ENCODE measurements at regions not wholly inside any gene's neighbourhood (a gene's known extent, or its start where the extent isn't known, plus 50 kb on each side); places are given as distances from the start of the nearest gene placed in this dataset.
A peak's percentile ranks its signal among the peaks of the same experiment; 100 is the strongest.
"Not testable (repeated sequence)": the region's sequence is repeated elsewhere in the genome, so short reads cannot be mapped to it uniquely, and the experiment has no call there.

- no peak overlapping the region for H3K27ac Mint-ChIP-seq
- H3K27me3 Mint-ChIP-seq, result peaks cover 15% of the 10 kb centered on the region
- no peaks in the 10 kb centered on the region for H3K4me1 Mint-ChIP-seq
- H3K9me3 Mint-ChIP-seq, result no peaks in the 10 kb centered on the region
- no peak for ATAC-seq (replicated peaks)
- H3K36me3 Mint-ChIP-seq (ENCODE audit: low read depth), result no peaks in the 10 kb centered on the region
- H3K4me3 Mint-ChIP-seq, result no peak overlapping the region
Measured at GRCh38 chr3:124138148-124138547, 146.2 kb upstream of the ROPN1 start.

- ATAC-seq (replicated peaks), result no peak
- Mint-ChIP-seq H3K4me1 (no peaks in the 10 kb centered on the region), H3K9me3 (no peaks in the 10 kb centered on the region), H3K36me3 (ENCODE audit: low read depth) (no peaks in the 10 kb centered on the region), H3K4me3 (no peak overlapping the region), H3K27ac (no peak overlapping the region), H3K27me3 (peaks cover 15% of the 10 kb centered on the region)
Measured at GRCh38 chr3:124140746-124141145, 148.8 kb upstream of the ROPN1 start.

GRCh38 chr3:124142389-124142970 is 150.6 kb upstream of the ROPN1 start:
- Mint-ChIP-seq H3K27ac (no peak overlapping the region), H3K4me3 (no peak overlapping the region), H3K9me3 (no peaks in the 10 kb centered on the region), H3K36me3 (ENCODE audit: low read depth) (no peaks in the 10 kb centered on the region), H3K27me3 (peaks cover 12% of the 10 kb centered on the region), H3K4me1 (no peaks in the 10 kb centered on the region)
- ATAC-seq (replicated peaks), result peak; percentile 63

- Mint-ChIP-seq H3K27me3 (peaks cover 11% of the 10 kb centered on the region), H3K27ac (no peak overlapping the region), H3K4me3 (no peak overlapping the region), H3K4me1 (no peaks in the 10 kb centered on the region), H3K36me3 (ENCODE audit: low read depth) (no peaks in the 10 kb centered on the region), H3K9me3 (no peaks in the 10 kb centered on the region)
- no peak for ATAC-seq (replicated peaks)
Measured at GRCh38 chr3:124143047-124143446, 151.1 kb upstream of the ROPN1 start.

- no peak overlapping the region for H3K27ac Mint-ChIP-seq
- ATAC-seq (replicated peaks), result no peak
- no peak overlapping the region for H3K4me3 Mint-ChIP-seq
- no peaks in the 10 kb centered on the region for H3K4me1 Mint-ChIP-seq
- peaks cover 8% of the 10 kb centered on the region for H3K27me3 Mint-ChIP-seq
- no peaks in the 10 kb centered on the region for H3K36me3 Mint-ChIP-seq (ENCODE audit: low read depth)
- no peaks in the 10 kb centered on the region for H3K9me3 Mint-ChIP-seq
Measured at GRCh38 chr3:124144035-124144814, 152.3 kb upstream of the ROPN1 start.

- H3K9me3 Mint-ChIP-seq, result no peaks in the 10 kb centered on the region
- peaks cover 12% of the 10 kb centered on the region for H3K27me3 Mint-ChIP-seq
- no peaks in the 10 kb centered on the region for H3K4me1 Mint-ChIP-seq
- H3K4me3 Mint-ChIP-seq, result no peak overlapping the region
- no peak overlapping the region for H3K27ac Mint-ChIP-seq
- no peak for ATAC-seq (replicated peaks)
- no peaks in the 10 kb centered on the region for H3K36me3 Mint-ChIP-seq (ENCODE audit: low read depth)
Measured at GRCh38 chr3:124147429-124147828, 155.5 kb upstream of the ROPN1 start.

- Mint-ChIP-seq H3K36me3 (ENCODE audit: low read depth) (no peaks in the 10 kb centered on the region), H3K27ac (no peak overlapping the region), H3K4me1 (no peaks in the 10 kb centered on the region), H3K27me3 (peaks cover 12% of the 10 kb centered on the region), H3K4me3 (no peak overlapping the region), H3K9me3 (no peaks in the 10 kb centered on the region)
- ATAC-seq (replicated peaks), result no peak
Measured at GRCh38 chr3:124147946-124148345, 156.0 kb upstream of the ROPN1 start.

- Mint-ChIP-seq H3K4me3 (no peak overlapping the region), H3K27me3 (peaks cover 12% of the 10 kb centered on the region), H3K4me1 (no peaks in the 10 kb centered on the region), H3K27ac (no peak overlapping the region), H3K36me3 (ENCODE audit: low read depth) (no peaks in the 10 kb centered on the region), H3K9me3 (no peaks in the 10 kb centered on the region)
- no peak for ATAC-seq (replicated peaks)
Measured at GRCh38 chr3:124149081-124149480, 157.2 kb upstream of the ROPN1 start.

GRCh38 chr3:124149771-124150170 is 157.8 kb upstream of the ROPN1 start:
- no peak overlapping the region for H3K27ac Mint-ChIP-seq
- H3K9me3 Mint-ChIP-seq, result no peaks in the 10 kb centered on the region
- no peaks in the 10 kb centered on the region for H3K4me1 Mint-ChIP-seq
- ATAC-seq (replicated peaks), result no peak
- peaks cover 8% of the 10 kb centered on the region for H3K27me3 Mint-ChIP-seq
- H3K36me3 Mint-ChIP-seq (ENCODE audit: low read depth), result no peaks in the 10 kb centered on the region
- no peak overlapping the region for H3K4me3 Mint-ChIP-seq

- H3K4me3 Mint-ChIP-seq; ATAC-seq (replicated peaks); H3K4me1 Mint-ChIP-seq; H3K27ac Mint-ChIP-seq; H3K9me3 Mint-ChIP-seq; H3K36me3 Mint-ChIP-seq (ENCODE audit: low read depth): not testable (repeated sequence)
- H3K27me3 Mint-ChIP-seq, result peaks cover 12% of the 10 kb centered on the region
Measured at GRCh38 chr3:124152891-124153290, 161.0 kb upstream of the ROPN1 start.

GRCh38 chr3:124156866-124157712 is 165.2 kb upstream of the ROPN1 start:
- Mint-ChIP-seq H3K27ac (no peak overlapping the region), H3K27me3 (peaks cover 8% of the 10 kb centered on the region), H3K4me3 (no peak overlapping the region), H3K4me1 (no peaks in the 10 kb centered on the region), H3K36me3 (ENCODE audit: low read depth) (no peaks in the 10 kb centered on the region), H3K9me3 (peaks cover 7% of the 10 kb centered on the region)
- no peak for ATAC-seq (replicated peaks)

- H3K27me3 Mint-ChIP-seq, result peaks cover 8% of the 10 kb centered on the region
- no peak overlapping the region for H3K4me3 Mint-ChIP-seq
- no peaks in the 10 kb centered on the region for H3K36me3 Mint-ChIP-seq (ENCODE audit: low read depth)
- H3K27ac Mint-ChIP-seq, result no peak overlapping the region
- no peaks in the 10 kb centered on the region for H3K4me1 Mint-ChIP-seq
- no peak for ATAC-seq (replicated peaks)
- peaks cover 7% of the 10 kb centered on the region for H3K9me3 Mint-ChIP-seq
Measured at GRCh38 chr3:124157748-124158147, 165.8 kb upstream of the ROPN1 start.

- Mint-ChIP-seq H3K9me3 (peaks cover 7% of the 10 kb centered on the region), H3K4me3 (no peak overlapping the region), H3K27me3 (peaks cover 8% of the 10 kb centered on the region), H3K36me3 (ENCODE audit: low read depth) (no peaks in the 10 kb centered on the region), H3K27ac (no peak overlapping the region), H3K4me1 (no peaks in the 10 kb centered on the region)
- no peak for ATAC-seq (replicated peaks)
Measured at GRCh38 chr3:124158168-124158881, 166.4 kb upstream of the ROPN1 start.

- H3K36me3 Mint-ChIP-seq (ENCODE audit: low read depth), result no peaks in the 10 kb centered on the region
- H3K4me3 Mint-ChIP-seq, result no peak overlapping the region
- H3K27me3 Mint-ChIP-seq, result peaks cover 14% of the 10 kb centered on the region
- no peak overlapping the region for H3K27ac Mint-ChIP-seq
- H3K9me3 Mint-ChIP-seq, result peaks cover 5% of the 10 kb centered on the region
- ATAC-seq (replicated peaks), result no peak
- no peaks in the 10 kb centered on the region for H3K4me1 Mint-ChIP-seq
Measured at GRCh38 chr3:124161448-124161847, 169.5 kb upstream of the ROPN1 start.
